ENCODE measurements at regions not wholly inside any gene's neighbourhood (a gene's known extent, or its start where the extent isn't known, plus 50 kb on each side); places are given as distances from the start of the nearest gene placed in this dataset.
"Not testable (repeated sequence)": the region's sequence is repeated elsewhere in the genome, so short reads cannot be mapped to it uniquely, and the experiment has no call there.

- TF ChIP-seq CTCF (IDR thresholded peaks at IDR 0.05) (no peak), ZFX (IDR thresholded peaks at IDR 0.05; ENCODE audit: borderline replicate concordance) (no peak)
- no peak overlapping the region for H3K27ac ChIP-seq
Observed at GRCh38 chr3:164818318-164818717, 260.0 kb downstream of the SI start.

GRCh38 chr3:164814106-164814505 lies 264.2 kb downstream of the SI start:
- H3K27ac ChIP-seq, result no peak overlapping the region
- TF ChIP-seq ZFX (IDR thresholded peaks at IDR 0.05; ENCODE audit: borderline replicate concordance), result no peak
- no peak for TF ChIP-seq CTCF (IDR thresholded peaks at IDR 0.05)

GRCh38 chr3:164812042-164812441 lies 266.3 kb downstream of the SI start:
- TF ChIP-seq ZFX (IDR thresholded peaks at IDR 0.05; ENCODE audit: borderline replicate concordance), result no peak
- no peak for TF ChIP-seq CTCF (IDR thresholded peaks at IDR 0.05)
- no peak overlapping the region for H3K27ac ChIP-seq

GRCh38 chr3:164806188-164806587 lies 272.1 kb downstream of the SI start:
- TF ChIP-seq ZFX (IDR thresholded peaks at IDR 0.05; ENCODE audit: borderline replicate concordance) (no peak), CTCF (IDR thresholded peaks at IDR 0.05) (peak; percentile 36)

GRCh38 chr3:164794099-164794498 lies 284.2 kb downstream of the SI start:
- no peak overlapping the region for H3K27ac ChIP-seq
- TF ChIP-seq ZFX (IDR thresholded peaks at IDR 0.05; ENCODE audit: borderline replicate concordance), result no peak
- TF ChIP-seq CTCF (IDR thresholded peaks at IDR 0.05), result no peak

More at GRCh38 chr3:164806188-164806587, 272.1 kb downstream of the SI start:
- no peak overlapping the region for H3K27ac ChIP-seq

DNA sequence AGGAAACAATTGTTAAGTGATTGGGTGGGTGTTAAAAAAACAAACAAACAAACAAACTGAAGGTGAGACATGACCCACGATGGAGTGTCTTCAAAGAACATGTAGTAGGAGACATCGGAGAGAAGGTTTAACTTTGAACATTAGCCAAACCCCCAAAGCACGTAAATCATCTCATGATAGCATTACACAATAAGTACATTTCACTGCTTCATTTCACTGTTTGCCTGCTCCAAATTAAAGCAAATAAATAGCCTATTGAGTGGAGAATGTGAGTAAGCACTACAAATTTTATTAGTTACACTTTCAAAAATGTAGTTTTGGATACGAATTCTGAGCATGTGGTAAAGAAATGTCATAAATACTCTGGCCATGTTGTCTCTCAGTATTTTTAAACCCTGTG lies 287.0 kb downstream of the SI start:
- H3K27ac ChIP-seq, result no peak overlapping the region
- TF ChIP-seq CTCF (IDR thresholded peaks at IDR 0.05), result no peak
- TF ChIP-seq ZFX (IDR thresholded peaks at IDR 0.05; ENCODE audit: borderline replicate concordance), result no peak

GRCh38 chr3:164784407-164784806 lies 293.9 kb downstream of the SI start:
- H3K27ac ChIP-seq, result not testable (repeated sequence)

GRCh38 chr3:164781755-164782154 lies 296.5 kb downstream of the SI start:
- no peak overlapping the region for H3K27ac ChIP-seq
- TF ChIP-seq ZFX (IDR thresholded peaks at IDR 0.05; ENCODE audit: borderline replicate concordance) (no peak), CTCF (IDR thresholded peaks at IDR 0.05) (no peak)
